ENCODE measurements at regions not wholly inside any gene's neighbourhood (a gene's known extent, or its start where the extent isn't known, plus 50 kb on each side); places are given as distances from the start of the nearest gene placed in this dataset.

DNA sequence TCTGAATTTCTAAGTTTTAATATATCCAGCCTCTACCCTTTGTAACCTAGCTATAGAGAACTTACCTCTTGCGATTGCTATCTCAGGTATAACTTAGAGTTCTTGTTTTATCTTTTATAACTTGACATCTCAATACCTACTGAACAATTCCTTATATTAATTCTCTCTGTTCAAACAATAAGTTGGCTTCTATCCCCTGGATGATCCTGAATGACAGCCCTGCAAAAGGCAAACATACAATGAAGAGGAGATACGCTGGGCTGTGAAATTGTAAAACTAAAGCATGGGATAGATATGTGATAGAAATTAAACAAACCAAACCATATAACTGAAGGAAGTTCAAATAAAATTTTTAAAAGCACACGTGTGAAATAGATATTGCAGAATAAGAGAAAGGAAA lies 513.6 kb upstream of the PTCHD4 start:
- ChIA-PET POLR2A (ENCODE audit: unreplicated experiment) (no interaction called here), CTCF (no interaction called here)
- Histone ChIP-seq H3K4me3 (no peak overlapping the region), H3K36me3 (ENCODE audit: low read depth) (no peaks in the 10 kb centered on the region), H2AFZ (no peak overlapping the region), H3K9me2 (ENCODE audit: insufficient read depth) (no peaks in the 10 kb centered on the region), H3K79me2 (ENCODE audit: low read depth) (no peaks in the 10 kb centered on the region), H4K20me1 (ENCODE audit: insufficient read depth) (no peaks in the 10 kb centered on the region), H3K27me3 (ENCODE audit: insufficient read depth, low read depth) (no peaks in the 10 kb centered on the region), H3K27ac (no peak overlapping the region), H3K9me3 (ENCODE audit: insufficient read depth, low read depth) (no peaks in the 10 kb centered on the region; the same call in 1 of the 2 replicates), H3K4me1 (replicated peaks; ENCODE audit: insufficient read depth) (no peaks in the 10 kb centered on the region), H3K4me2 (no peak overlapping the region), H3F3A (ENCODE audit: insufficient read depth, low read depth) (no peaks in the 10 kb centered on the region)
- DNase-seq, result no peak
- no peak for TF ChIP-seq EZH2 (IDR thresholded peaks at IDR 0.05; ENCODE audit: low read depth)
- TF ChIP-seq, protein P1, sequence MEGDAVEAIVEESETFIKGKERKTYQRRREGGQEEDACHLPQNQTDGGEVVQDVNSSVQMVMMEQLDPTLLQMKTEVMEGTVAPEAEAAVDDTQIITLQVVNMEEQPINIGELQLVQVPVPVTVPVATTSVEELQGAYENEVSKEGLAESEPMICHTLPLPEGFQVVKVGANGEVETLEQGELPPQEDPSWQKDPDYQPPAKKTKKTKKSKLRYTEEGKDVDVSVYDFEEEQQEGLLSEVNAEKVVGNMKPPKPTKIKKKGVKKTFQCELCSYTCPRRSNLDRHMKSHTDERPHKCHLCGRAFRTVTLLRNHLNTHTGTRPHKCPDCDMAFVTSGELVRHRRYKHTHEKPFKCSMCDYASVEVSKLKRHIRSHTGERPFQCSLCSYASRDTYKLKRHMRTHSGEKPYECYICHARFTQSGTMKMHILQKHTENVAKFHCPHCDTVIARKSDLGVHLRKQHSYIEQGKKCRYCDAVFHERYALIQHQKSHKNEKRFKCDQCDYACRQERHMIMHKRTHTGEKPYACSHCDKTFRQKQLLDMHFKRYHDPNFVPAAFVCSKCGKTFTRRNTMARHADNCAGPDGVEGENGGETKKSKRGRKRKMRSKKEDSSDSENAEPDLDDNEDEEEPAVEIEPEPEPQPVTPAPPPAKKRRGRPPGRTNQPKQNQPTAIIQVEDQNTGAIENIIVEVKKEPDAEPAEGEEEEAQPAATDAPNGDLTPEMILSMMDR (conservative IDR thresholded peaks at IDR 0.05), result no peak
- intact Hi-C loops (cut with micrococcal nuclease; ENCODE audit: unreplicated experiment), result no loop called here
- no TSS peak for BruUV-seq (replicated peaks)

DNA sequence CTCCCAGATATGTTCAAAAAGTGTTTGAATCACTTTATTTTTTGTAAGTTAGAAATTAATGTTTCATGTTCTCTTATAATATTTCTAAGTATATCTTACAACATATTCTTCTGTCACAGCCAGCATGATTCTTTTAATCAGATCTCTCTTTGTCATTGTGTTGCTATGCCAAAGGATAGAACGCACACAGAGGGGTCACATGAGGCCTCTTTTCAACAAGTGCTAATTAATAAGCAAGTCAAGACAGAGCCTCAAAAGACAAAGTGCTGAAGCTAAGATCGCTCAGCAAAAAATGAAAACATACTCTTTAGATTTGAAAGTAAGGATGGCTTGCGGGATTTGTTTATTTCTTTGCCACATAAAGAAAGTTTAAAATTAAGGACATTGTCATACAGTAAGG lies 508.8 kb upstream of the PTCHD4 start:
- Histone ChIP-seq H3K4me1 (replicated peaks; ENCODE audit: insufficient read depth) (no peaks in the 10 kb centered on the region), H3K4me3 (no peak overlapping the region), H3K4me2 (no peak overlapping the region), H3K27me3 (ENCODE audit: insufficient read depth, low read depth) (no peaks in the 10 kb centered on the region), H3K79me2 (ENCODE audit: low read depth) (no peaks in the 10 kb centered on the region), H3K9me2 (ENCODE audit: insufficient read depth) (no peaks in the 10 kb centered on the region), H3K36me3 (ENCODE audit: low read depth) (no peaks in the 10 kb centered on the region), H3F3A (ENCODE audit: insufficient read depth, low read depth) (no peaks in the 10 kb centered on the region), H4K20me1 (ENCODE audit: insufficient read depth) (no peaks in the 10 kb centered on the region), H3K9me3 (ENCODE audit: insufficient read depth, low read depth) (no peaks in the 10 kb centered on the region; the same call in 1 of the 2 replicates), H3K27ac (no peak overlapping the region), H2AFZ (no peak overlapping the region)
- no peak for DNase-seq
- TF ChIP-seq, protein P1 (conservative IDR thresholded peaks at IDR 0.05), result no peak
- TF ChIP-seq EZH2 (IDR thresholded peaks at IDR 0.05; ENCODE audit: low read depth), result no peak
- POLR2A ChIA-PET (ENCODE audit: unreplicated experiment), result no interaction called here
- no TSS peak for BruUV-seq (replicated peaks)
- CTCF ChIA-PET, result no interaction called here
- intact Hi-C loops (cut with micrococcal nuclease; ENCODE audit: unreplicated experiment), result no loop called here

DNA sequence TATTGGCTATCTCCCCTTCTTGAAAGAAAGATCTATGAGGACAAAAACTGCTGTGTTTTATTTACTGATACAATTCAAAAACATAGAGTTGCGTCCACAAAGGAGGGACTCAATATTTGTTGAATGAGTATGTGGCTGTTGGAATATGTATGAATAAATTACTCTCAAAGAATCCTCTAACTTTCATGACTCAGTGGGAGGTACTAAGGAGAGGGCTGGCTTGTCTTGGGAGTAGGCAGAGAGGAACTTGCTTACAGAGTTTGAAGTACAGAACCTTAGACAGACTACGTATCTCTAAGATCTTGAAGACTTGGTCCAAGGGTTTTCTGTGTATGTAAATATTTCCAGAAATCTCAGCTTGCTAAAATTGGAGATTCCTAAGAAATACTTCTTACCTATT lies 504.0 kb upstream of the PTCHD4 start:
- TF ChIP-seq, protein P1 (conservative IDR thresholded peaks at IDR 0.05), result no peak
- TF ChIP-seq EZH2 (IDR thresholded peaks at IDR 0.05; ENCODE audit: low read depth), result no peak
- no TSS peak for BruUV-seq (replicated peaks)
- Histone ChIP-seq H3K4me3 (no peak overlapping the region), H3K4me2 (no peak overlapping the region), H3K9me2 (ENCODE audit: insufficient read depth) (no peaks in the 10 kb centered on the region), H3K27me3 (ENCODE audit: insufficient read depth, low read depth) (no peaks in the 10 kb centered on the region), H3K9me3 (ENCODE audit: insufficient read depth, low read depth) (no peaks in the 10 kb centered on the region), H3K36me3 (ENCODE audit: low read depth) (no peaks in the 10 kb centered on the region), H3K79me2 (ENCODE audit: low read depth) (no peaks in the 10 kb centered on the region), H4K20me1 (ENCODE audit: insufficient read depth) (no peaks in the 10 kb centered on the region), H2AFZ (no peak overlapping the region), H3K4me1 (replicated peaks; ENCODE audit: insufficient read depth) (no peaks in the 10 kb centered on the region), H3F3A (ENCODE audit: insufficient read depth, low read depth) (no peaks in the 10 kb centered on the region), H3K27ac (no peak overlapping the region)
- no peak for DNase-seq
- POLR2A ChIA-PET (ENCODE audit: unreplicated experiment), result no interaction called here
- CTCF ChIA-PET, result no interaction called here
- intact Hi-C loops (cut with micrococcal nuclease; ENCODE audit: unreplicated experiment), result no loop called here

Data from PC-9 (cell line).